ENCODE measurements at regions not wholly inside any gene's neighbourhood (a gene's known extent, or its start where the extent isn't known, plus 50 kb on each side); places are given as distances from the start of the nearest gene placed in this dataset.

DNA sequence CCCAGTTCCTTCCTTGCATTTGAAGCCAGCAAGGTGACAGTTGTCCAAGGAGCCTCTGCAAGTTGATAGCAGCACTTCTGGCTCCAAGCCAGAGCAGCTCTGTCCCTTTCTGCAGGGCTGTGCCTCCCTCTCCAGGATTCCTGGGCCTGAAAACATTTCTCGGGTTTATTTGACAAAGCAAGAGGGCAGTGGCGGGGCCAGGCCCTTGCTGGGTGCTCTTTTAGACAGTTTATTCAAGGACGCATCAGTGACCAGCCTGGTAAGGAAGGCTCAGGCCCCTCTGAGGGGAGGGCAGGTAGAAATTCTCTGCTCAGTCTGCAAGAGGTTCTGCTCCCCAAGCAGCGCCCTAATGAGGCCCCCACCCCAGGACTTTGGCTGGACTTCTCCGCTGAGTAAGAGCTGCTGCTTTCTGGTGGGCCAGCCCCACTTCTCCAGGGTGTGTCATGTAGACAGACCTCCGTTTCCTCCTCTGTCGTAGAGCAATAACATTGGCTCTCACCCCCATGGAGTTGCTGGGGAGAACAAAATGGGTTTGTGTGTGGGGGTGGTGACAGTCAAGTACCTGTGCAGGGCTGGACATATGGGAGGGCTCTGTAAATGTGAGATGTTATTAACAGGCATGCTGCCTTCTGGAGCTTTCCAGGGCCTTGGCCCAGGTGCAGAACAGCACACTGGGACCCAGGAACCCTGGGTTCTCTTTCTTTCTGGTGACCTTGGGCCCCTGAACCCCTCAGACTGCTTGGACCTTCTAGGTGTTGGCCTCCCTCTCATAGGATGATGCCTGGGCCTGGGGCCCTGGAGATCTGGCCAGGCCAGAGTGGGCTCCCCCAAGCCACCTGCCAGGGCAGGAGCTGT, 146.2 kb upstream of the TLE3 start:
- Histone ChIP-seq H3K27me3 (ENCODE audit: control insufficient read depth in 2 of 2, insufficient read depth in 1 of 2, low read length in 1 of 2) (no peaks in the 10 kb centered on the region), H3K36me3 (ENCODE audit: control insufficient read depth in 2 of 2, insufficient read depth in 2 of 2, low read length in 1 of 2) (no peaks in the 10 kb centered on the region), H3K4me1 (ENCODE audit: control insufficient read depth in 2 of 2, insufficient read depth in 2 of 2, low read length in 2 of 2) (peaks cover 18 to 79% of the 10 kb centered on the region in 2 donors), H3K4me3 (ENCODE audit: low read length in 2 of 2) (no peak overlapping the region), H3K9me3 (ENCODE audit: control insufficient read depth in 2 of 2, insufficient read depth in 1 of 2, low read length in 1 of 2) (no peaks in the 10 kb centered on the region), H3K27ac (ENCODE audit: low read depth in 1 of 2, low read length in 1 of 2) (no peak overlapping the region)
- 95% methylated on average over 7 of the region's 7 CpGs for WGBS
- no peak for DNase-seq (ENCODE audit: low read depth in 6 of 9, low spot score in 9 of 9)

DNA sequence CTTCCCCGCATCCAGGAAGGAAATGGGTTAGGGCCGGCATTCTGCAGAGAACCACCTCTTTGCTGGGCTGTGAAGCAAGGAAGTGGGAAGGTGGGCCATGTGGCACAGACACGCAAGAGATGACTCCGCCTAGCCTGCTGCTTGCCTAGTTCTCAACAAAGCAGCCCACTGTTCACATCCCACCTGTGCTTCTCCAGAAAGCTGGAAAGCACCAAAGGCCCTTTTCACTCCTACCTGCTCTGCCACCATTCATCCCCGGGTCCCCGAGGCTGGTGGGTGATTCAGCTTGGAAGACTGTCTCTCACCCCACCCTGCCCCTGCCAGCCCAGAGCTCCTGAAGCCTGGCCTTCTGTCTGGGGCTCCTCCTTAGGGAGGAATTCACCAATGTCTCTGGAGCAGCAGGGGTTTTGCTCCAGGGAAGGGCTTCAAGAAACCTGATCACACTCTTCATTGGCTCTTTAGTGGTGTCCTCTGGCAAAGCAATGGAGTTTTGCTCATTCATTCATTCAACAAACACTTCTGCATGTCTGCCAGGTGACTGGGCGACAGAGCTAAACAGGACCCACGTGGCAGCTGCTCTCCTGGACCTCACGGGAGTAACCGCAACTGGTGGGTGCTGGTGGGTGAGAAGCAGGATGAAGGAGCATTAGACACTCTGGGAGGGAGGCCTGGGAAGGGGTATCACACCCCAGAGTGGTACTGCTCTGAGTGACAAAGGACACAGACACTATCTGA, 145.4 kb upstream of the TLE3 start:
- Histone ChIP-seq H3K4me3 (ENCODE audit: low read length in 2 of 2) (no peak overlapping the region), H3K4me1 (ENCODE audit: control insufficient read depth in 2 of 2, insufficient read depth in 2 of 2, low read length in 2 of 2) (peaks cover 11 to 71% of the 10 kb centered on the region in 2 donors), H3K27ac (ENCODE audit: low read depth in 1 of 2, low read length in 1 of 2) (no peak overlapping the region), H3K27me3 (ENCODE audit: control insufficient read depth in 2 of 2, insufficient read depth in 1 of 2, low read length in 1 of 2) (no peaks in the 10 kb centered on the region), H3K36me3 (ENCODE audit: control insufficient read depth in 2 of 2, insufficient read depth in 2 of 2, low read length in 1 of 2) (no peaks in the 10 kb centered on the region), H3K9me3 (ENCODE audit: control insufficient read depth in 2 of 2, insufficient read depth in 1 of 2, low read length in 1 of 2) (no peaks in the 10 kb centered on the region)
- 65% methylated on average over 10 of the region's 10 CpGs for WGBS
- DNase-seq (ENCODE audit: low read depth in 6 of 9, low spot score in 9 of 9) = peak in 1 of 9 donors; percentile 56

DNA sequence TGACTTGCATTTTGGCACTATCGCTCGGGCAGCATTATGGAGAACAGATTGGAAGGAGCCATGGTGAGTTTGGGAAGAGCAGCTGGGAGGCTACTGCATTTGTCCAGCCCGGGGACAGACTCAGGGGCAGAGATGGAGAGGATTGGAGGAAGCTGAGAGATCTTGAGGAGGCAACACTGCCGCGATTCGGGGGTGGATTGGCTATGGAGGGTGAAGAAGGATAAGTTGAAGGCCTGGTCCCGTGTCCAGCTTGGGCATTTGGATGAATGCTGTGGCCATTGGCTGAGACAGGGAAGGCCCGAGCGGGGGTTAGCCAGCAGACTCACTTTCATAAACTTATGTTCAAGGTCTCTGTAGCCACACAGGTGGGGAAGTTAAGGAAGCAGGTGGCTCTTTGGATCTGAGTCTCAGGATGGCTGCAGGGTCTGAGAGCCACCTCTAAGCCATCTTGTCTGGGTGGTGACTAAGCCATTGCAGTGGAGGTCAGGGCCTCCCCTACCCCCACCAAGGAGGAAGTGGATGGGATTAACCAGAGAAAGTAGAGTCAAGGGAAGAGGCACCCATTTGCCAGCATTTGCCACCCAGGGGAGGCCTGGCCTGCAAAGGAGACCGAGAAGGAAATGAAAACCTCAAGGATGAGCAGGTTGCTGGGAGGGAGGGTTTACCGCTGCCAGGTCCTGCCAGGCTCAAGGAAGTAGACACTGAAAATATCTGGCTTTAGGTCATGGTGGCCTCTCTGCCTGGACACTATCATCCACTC, 144.0 kb upstream of the TLE3 start:
- no peaks in the 10 kb centered on the region for H3K27me3 ChIP-seq (ENCODE audit: control insufficient read depth in 2 of 2, insufficient read depth in 1 of 2, low read length in 1 of 2)
- DNase-seq (ENCODE audit: low read depth in 6 of 9, low spot score in 9 of 9) = no peak
- 90% methylated on average over 11 of the region's 11 CpGs for WGBS
- H3K4me3 ChIP-seq (ENCODE audit: low read length in 2 of 2) = no peak overlapping the region
- peaks cover 6 to 64% of the 10 kb centered on the region in 2 donors for H3K4me1 ChIP-seq (ENCODE audit: control insufficient read depth in 2 of 2, insufficient read depth in 2 of 2, low read length in 2 of 2)
- no peaks in the 10 kb centered on the region for H3K36me3 ChIP-seq (ENCODE audit: control insufficient read depth in 2 of 2, insufficient read depth in 2 of 2, low read length in 1 of 2)
- H3K27ac ChIP-seq (ENCODE audit: low read depth in 1 of 2, low read length in 1 of 2) = no peak overlapping the region
- no peaks in the 10 kb centered on the region for H3K9me3 ChIP-seq (ENCODE audit: control insufficient read depth in 2 of 2, insufficient read depth in 1 of 2, low read length in 1 of 2)

DNA sequence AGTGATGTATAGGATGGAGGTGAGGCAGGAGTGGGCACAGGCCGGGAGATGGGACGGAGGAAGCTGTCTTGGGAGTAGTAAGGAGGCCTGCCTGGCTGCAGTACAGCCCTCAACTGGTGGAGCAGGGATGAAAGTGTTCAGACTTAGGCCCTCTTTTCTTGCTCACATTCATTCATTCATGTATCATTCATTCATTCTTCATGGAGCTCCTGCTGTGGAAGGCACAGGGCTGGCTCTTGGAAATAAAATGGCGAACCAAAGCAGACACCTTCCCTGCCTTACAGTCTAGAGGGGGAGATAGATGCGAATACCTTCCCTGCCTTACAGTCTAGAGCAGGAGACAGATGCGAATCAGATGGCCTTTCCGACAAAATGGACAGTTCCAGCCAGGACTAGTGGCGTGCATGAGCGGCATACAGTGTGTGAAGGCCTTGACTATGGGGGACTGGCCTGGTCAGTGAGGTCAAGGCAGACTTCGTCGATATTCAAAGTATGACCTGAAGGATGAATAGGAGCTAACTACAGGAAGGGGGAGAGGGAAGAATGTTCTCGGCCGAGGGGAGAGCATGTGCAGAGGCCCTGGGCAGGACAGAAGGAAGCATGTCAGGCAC, 143.2 kb upstream of the TLE3 start:
- no peaks in the 10 kb centered on the region for H3K36me3 ChIP-seq (ENCODE audit: control insufficient read depth in 2 of 2, insufficient read depth in 2 of 2, low read length in 1 of 2)
- no peak overlapping the region for H3K4me3 ChIP-seq (ENCODE audit: low read length in 2 of 2)
- no peak for DNase-seq (ENCODE audit: low read depth in 6 of 9, low spot score in 9 of 9)
- H3K27me3 ChIP-seq (ENCODE audit: control insufficient read depth in 2 of 2, insufficient read depth in 1 of 2, low read length in 1 of 2) = no peaks in the 10 kb centered on the region
- no peaks in the 10 kb centered on the region for H3K9me3 ChIP-seq (ENCODE audit: control insufficient read depth in 2 of 2, insufficient read depth in 1 of 2, low read length in 1 of 2)
- WGBS = 98% methylated on average over 12 of the region's 12 CpGs
- H3K4me1 ChIP-seq (ENCODE audit: control insufficient read depth in 2 of 2, insufficient read depth in 2 of 2, low read length in 2 of 2) = peaks cover 6 to 64% of the 10 kb centered on the region in 2 donors
- no peak overlapping the region for H3K27ac ChIP-seq (ENCODE audit: low read depth in 1 of 2, low read length in 1 of 2)

DNA sequence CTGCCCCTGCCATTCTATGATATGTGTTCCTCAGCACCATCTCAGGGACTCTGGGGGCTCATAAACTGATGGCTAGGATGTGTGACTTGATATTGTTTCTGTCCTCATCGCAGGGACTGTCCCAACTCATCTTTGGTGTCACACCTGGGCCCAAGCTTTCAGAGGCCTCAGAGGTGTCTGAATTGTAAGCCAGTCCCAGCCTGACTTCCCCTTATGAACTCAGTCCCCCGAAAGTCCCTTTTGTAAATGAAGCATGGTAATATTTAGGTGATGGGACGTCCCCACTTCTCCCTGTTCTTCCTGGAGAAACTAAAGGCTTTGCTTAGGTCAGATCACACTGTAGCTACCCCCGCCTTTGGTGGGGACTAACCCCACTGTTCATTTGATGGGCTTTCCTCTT, 142.4 kb upstream of the TLE3 start:
- Histone ChIP-seq H3K4me1 (ENCODE audit: control insufficient read depth in 2 of 2, insufficient read depth in 2 of 2, low read length in 2 of 2) (peaks cover 6 to 68% of the 10 kb centered on the region in 2 donors), H3K27ac (ENCODE audit: low read depth in 1 of 2, low read length in 1 of 2) (no peak overlapping the region), H3K4me3 (ENCODE audit: low read length in 2 of 2) (no peak overlapping the region), H3K27me3 (ENCODE audit: control insufficient read depth in 2 of 2, insufficient read depth in 1 of 2, low read length in 1 of 2) (no peaks in the 10 kb centered on the region), H3K9me3 (ENCODE audit: control insufficient read depth in 2 of 2, insufficient read depth in 1 of 2, low read length in 1 of 2) (no peaks in the 10 kb centered on the region), H3K36me3 (ENCODE audit: control insufficient read depth in 2 of 2, insufficient read depth in 2 of 2, low read length in 1 of 2) (no peaks in the 10 kb centered on the region)
- WGBS = 92% methylated on average over 4 of the region's 4 CpGs
- no peak for DNase-seq (ENCODE audit: low read depth in 6 of 9, low spot score in 9 of 9)

DNA sequence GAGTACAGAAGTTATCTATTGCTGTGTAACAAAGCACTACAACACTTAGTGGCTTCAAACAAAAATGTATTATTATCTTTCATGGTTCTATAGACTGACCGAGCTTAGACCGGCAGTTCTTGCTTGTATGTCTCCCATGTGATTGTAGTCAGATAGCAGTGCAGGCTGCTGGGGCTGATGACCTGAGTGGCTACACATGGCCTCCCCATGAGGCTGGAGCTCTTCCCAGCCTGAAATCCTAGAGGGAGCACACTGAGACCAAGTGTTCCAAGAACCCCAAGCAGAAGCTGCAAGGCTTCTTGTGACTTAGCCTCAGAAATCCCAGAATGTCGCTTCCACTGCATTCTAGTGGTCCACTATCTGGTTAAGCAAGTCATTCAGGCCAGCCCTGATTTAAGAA, 141.2 kb upstream of the TLE3 start:
- WGBS = 95% methylated on average over 3 of the region's 3 CpGs
- H3K4me3 ChIP-seq (ENCODE audit: low read length in 2 of 2) = no peak overlapping the region

DNA sequence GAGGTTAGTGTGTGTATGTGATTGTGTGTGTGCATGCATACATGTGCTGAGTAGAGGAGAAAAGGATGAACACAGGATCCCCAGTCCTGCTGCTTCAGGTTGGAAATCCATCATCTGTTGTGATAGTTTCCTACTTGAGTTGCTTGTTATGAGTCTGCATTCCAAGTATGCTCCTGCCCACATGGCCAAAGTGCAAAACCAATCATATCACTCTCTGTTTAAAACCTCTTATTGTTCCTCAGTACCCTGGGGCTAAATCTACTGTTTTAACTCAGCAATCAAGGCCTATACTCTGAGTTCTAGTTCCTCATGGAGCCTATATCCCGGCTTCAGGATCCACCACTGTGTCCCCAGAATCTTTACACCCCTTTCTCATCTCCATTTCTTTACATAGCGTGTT, 139.9 kb upstream of the TLE3 start:
- no peak overlapping the region for H3K4me3 ChIP-seq (ENCODE audit: low read length in 2 of 2)
- no peaks in the 10 kb centered on the region for H3K27me3 ChIP-seq (ENCODE audit: control insufficient read depth in 2 of 2, insufficient read depth in 1 of 2, low read length in 1 of 2)
- no peak overlapping the region for H3K27ac ChIP-seq (ENCODE audit: low read depth in 1 of 2, low read length in 1 of 2)
- over 99% methylated on average over 2 of the region's 2 CpGs for WGBS
- peaks cover under 1 to 52% of the 10 kb centered on the region in 2 donors for H3K4me1 ChIP-seq (ENCODE audit: control insufficient read depth in 2 of 2, insufficient read depth in 2 of 2, low read length in 2 of 2)
- no peak for DNase-seq (ENCODE audit: low read depth in 6 of 9, low spot score in 9 of 9)
- H3K9me3 ChIP-seq (ENCODE audit: control insufficient read depth in 2 of 2, insufficient read depth in 1 of 2, low read length in 1 of 2) = no peaks in the 10 kb centered on the region
- no peaks in the 10 kb centered on the region for H3K36me3 ChIP-seq (ENCODE audit: control insufficient read depth in 2 of 2, insufficient read depth in 2 of 2, low read length in 1 of 2)

More for the DNA sequence above, 141.2 kb upstream of the TLE3 start:
- Histone ChIP-seq H3K27ac (ENCODE audit: low read depth in 1 of 2, low read length in 1 of 2) (no peak overlapping the region), H3K9me3 (ENCODE audit: control insufficient read depth in 2 of 2, insufficient read depth in 1 of 2, low read length in 1 of 2) (no peaks in the 10 kb centered on the region), H3K4me1 (ENCODE audit: control insufficient read depth in 2 of 2, insufficient read depth in 2 of 2, low read length in 2 of 2) (peaks cover 6 to 64% of the 10 kb centered on the region in 2 donors), H3K36me3 (ENCODE audit: control insufficient read depth in 2 of 2, insufficient read depth in 2 of 2, low read length in 1 of 2) (no peaks in the 10 kb centered on the region), H3K27me3 (ENCODE audit: control insufficient read depth in 2 of 2, insufficient read depth in 1 of 2, low read length in 1 of 2) (no peaks in the 10 kb centered on the region)
- DNase-seq (ENCODE audit: low read depth in 6 of 9, low spot score in 9 of 9) = no peak

DNA sequence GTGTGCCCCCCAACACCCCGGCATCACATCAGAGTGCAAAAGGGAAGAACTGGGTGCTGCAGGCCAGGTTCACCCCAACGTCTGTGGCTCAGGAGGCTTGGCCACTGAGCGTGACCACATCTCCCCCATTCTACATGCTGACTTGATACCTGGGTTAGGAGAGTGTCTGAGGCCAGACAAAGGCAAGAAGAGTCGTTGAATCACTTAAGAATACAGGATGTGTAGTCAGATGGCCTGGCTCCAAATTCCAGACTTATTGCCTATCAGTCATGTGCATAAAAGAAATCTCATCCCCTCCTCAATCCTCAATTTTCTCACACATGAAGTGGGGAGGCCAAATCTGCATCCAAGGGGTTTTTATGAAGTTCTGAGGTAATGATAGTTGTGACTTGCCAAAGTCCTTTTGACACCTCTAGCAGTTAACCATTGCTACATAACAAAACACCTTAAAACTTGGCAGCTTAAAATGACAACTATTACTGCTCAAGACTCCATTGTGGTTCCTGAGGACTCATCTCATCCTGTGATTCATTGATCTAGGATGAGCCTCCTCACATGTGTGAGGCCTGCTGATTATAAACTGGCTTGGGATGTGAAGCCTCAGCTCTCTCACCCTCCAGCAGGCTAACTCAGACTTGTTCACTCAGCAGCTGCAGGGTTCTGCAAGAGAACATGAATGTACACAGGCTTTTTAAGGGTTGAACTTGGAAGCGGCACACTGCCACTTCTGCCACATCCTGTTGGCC, 138.8 kb upstream of the TLE3 start:
- no peaks in the 10 kb centered on the region for H3K36me3 ChIP-seq (ENCODE audit: control insufficient read depth in 2 of 2, insufficient read depth in 2 of 2, low read length in 1 of 2)
- DNase-seq (ENCODE audit: low read depth in 6 of 9, low spot score in 9 of 9) = peak in 1 of 9 donors; percentile 55
- H3K27me3 ChIP-seq (ENCODE audit: control insufficient read depth in 2 of 2, insufficient read depth in 1 of 2, low read length in 1 of 2) = no peaks in the 10 kb centered on the region
- H3K27ac ChIP-seq (ENCODE audit: low read depth in 1 of 2, low read length in 1 of 2) = no peak overlapping the region
- WGBS = 59% methylated on average over 5 of the region's 5 CpGs
- H3K9me3 ChIP-seq (ENCODE audit: control insufficient read depth in 2 of 2, insufficient read depth in 1 of 2, low read length in 1 of 2) = no peaks in the 10 kb centered on the region
- H3K4me1 ChIP-seq (ENCODE audit: control insufficient read depth in 2 of 2, insufficient read depth in 2 of 2, low read length in 2 of 2) = peaks cover 0 to 40% of the 10 kb centered on the region in 2 donors
- no peak overlapping the region for H3K4me3 ChIP-seq (ENCODE audit: low read length in 2 of 2)

Data from thymus (tissue), 11 donors.